HEK293 (cell line): ENCODE measurements at regions not wholly inside any gene's neighbourhood (a gene's known extent, or its start where the extent isn't known, plus 50 kb on each side); places are given as distances from the start of the nearest gene placed in this dataset.

Experiments used
- CTCF ChIA-PET: fragments of 350-600 bp; formaldehyde crosslinking; extraction: SDS; loops from one replicate; lab custom pipeline; 2021; ENCODE audit warnings: antibody characterized with exemption; lab: Yijun Ruan, JAX
- POLR2A ChIA-PET: fragments of 300-600 bp; formaldehyde crosslinking; extraction: SDS; loops from one replicate; lab custom pipeline; 2020; ENCODE audit warnings: antibody characterized with exemption, inconsistent platforms; lab: Yijun Ruan, JAX
- H3K27ac ChIP-seq: fragments of 200-500 bp; sonication (Bioruptor generic); 2 replicates; pipeline ENCODE4 v1.5.1; 2014; ENCODE audit warnings: low read depth, low read length, control low read depth, inconsistent platforms; ENCODE audit errors: extremely low read depth
- H3K36me3 ChIP-seq, 2 experiments: fragments of 200-500 bp in 1 of 2; sonication (Bioruptor generic) in 1 of 2; 1 replicate in 1 of 2; 2 replicates in 1 of 2; pipeline ENCODE4 v1.5.1; 2014 to 2017; ENCODE audit warnings: inconsistent platforms in 2 of 2, low read length in 2 of 2; ENCODE audit not compliant: control insufficient read depth in 2 of 2, insufficient read depth in 1 of 2
- H3K4me1 ChIP-seq: fragments of 200-500 bp; sonication (Bioruptor generic); 2 replicates; pipeline ENCODE4 v1.5.1; 2014; ENCODE audit warnings: mild to moderate bottlenecking, low read length, inconsistent platforms; ENCODE audit not compliant: control insufficient read depth, insufficient read depth
- H3K4me3 ChIP-seq: 2 replicates; pipeline ENCODE4 v1.5.1; 2011; ENCODE audit warnings: low read depth, mild to moderate bottlenecking, control low read depth, low read length, moderate library complexity
- H3K9me3 ChIP-seq: fragments of 200-500 bp; sonication (Bioruptor generic); 2 replicates; pipeline ENCODE4 v1.5.1; 2014; ENCODE audit warnings: low read depth, low read length, inconsistent platforms; ENCODE audit not compliant: control insufficient read depth, insufficient read depth
- KLF16 ChIP-seq: fragments of 450-650 bp; formaldehyde crosslinking; IDR thresholded peaks from 2 replicates; pipeline ENCODE4 v1.5.1; 2017; ENCODE audit warnings: missing biosample characterization, missing genetic modification characterization
- KLF17 ChIP-seq: fragments of 450-650 bp; formaldehyde crosslinking; IDR thresholded peaks from 2 replicates; pipeline ENCODE4 v1.5.1; 2016; ENCODE audit warnings: missing biosample characterization, missing genetic modification characterization
- TSHZ1 ChIP-seq: fragments of 450-650 bp; formaldehyde crosslinking; IDR thresholded peaks from 2 replicates; pipeline ENCODE4 v1.5.1; 2016; ENCODE audit warnings: missing biosample characterization, missing genetic modification characterization, borderline replicate concordance
- YY2 ChIP-seq: fragments of 450-650 bp; formaldehyde crosslinking; IDR thresholded peaks from 2 replicates; pipeline ENCODE4 v1.5.1; 2016; ENCODE audit warnings: missing biosample characterization, missing genetic modification characterization
- ZIC2 ChIP-seq: fragments of 450-650 bp; formaldehyde crosslinking; IDR thresholded peaks from 2 replicates; pipeline ENCODE4 v1.5.1; 2016; ENCODE audit warnings: missing biosample characterization, missing genetic modification characterization
- ZNF10 ChIP-seq: fragments of 450-650 bp; formaldehyde crosslinking; IDR thresholded peaks from 2 replicates; pipeline ENCODE4 v1.5.1; 2017; ENCODE audit warnings: missing biosample characterization, missing genetic modification characterization
- ZNF121 ChIP-seq: fragments of 450-650 bp; formaldehyde crosslinking; IDR thresholded peaks from 2 replicates; pipeline ENCODE4 v1.5.1; 2016; ENCODE audit warnings: missing biosample characterization, missing genetic modification characterization
- ZNF133 ChIP-seq: fragments of 450-650 bp; formaldehyde crosslinking; IDR thresholded peaks from 2 replicates; pipeline ENCODE4 v1.5.1; 2016; ENCODE audit warnings: missing biosample characterization, missing genetic modification characterization
- ZNF155 ChIP-seq: fragments of 450-650 bp; formaldehyde crosslinking; IDR thresholded peaks from 2 replicates; pipeline ENCODE4 v1.5.1; 2016; ENCODE audit warnings: missing biosample characterization, missing genetic modification characterization
- ZNF366 ChIP-seq: fragments of 450-650 bp; formaldehyde crosslinking; conservative IDR thresholded peaks from 2 replicates; pipeline ENCODE4 v1.5.1; 2016; ENCODE audit warnings: missing biosample characterization, missing genetic modification characterization
- ZNF561 ChIP-seq: fragments of 450-650 bp; IDR thresholded peaks from 2 replicates; pipeline ENCODE4 v1.5.1; 2018; ENCODE audit warnings: missing biosample characterization, missing genetic modification characterization, borderline replicate concordance
- ZNF747 ChIP-seq: fragments of 450-650 bp; formaldehyde crosslinking; IDR thresholded peaks from 2 replicates; pipeline ENCODE4 v1.5.1; 2016; ENCODE audit warnings: missing biosample characterization, missing genetic modification characterization
- TF ChIP-seq, protein P1 (sequence below): fragments of 450-650 bp; formaldehyde crosslinking; IDR thresholded peaks from 2 replicates; pipeline ENCODE4 v1.5.1; 2016; ENCODE audit warnings: missing biosample characterization, missing genetic modification characterization, borderline replicate concordance
- TF ChIP-seq, protein P2 (sequence below): fragments of 450-650 bp; formaldehyde crosslinking; IDR thresholded peaks from 2 replicates; pipeline ENCODE4 v1.5.1; 2016; ENCODE audit warnings: missing biosample characterization, missing genetic modification characterization
- TF ChIP-seq, protein P3 (sequence below): fragments of 450-650 bp; formaldehyde crosslinking; IDR thresholded peaks from 2 replicates; pipeline ENCODE4 v1.5.0; 2017; ENCODE audit warnings: missing biosample characterization, missing genetic modification characterization, borderline replicate concordance
- TF ChIP-seq, protein P4 (sequence below): fragments of 450-650 bp; formaldehyde crosslinking; IDR thresholded peaks from 2 replicates; pipeline ENCODE4 v1.5.1; 2016; ENCODE audit warnings: missing biosample characterization, missing genetic modification characterization

DNA sequence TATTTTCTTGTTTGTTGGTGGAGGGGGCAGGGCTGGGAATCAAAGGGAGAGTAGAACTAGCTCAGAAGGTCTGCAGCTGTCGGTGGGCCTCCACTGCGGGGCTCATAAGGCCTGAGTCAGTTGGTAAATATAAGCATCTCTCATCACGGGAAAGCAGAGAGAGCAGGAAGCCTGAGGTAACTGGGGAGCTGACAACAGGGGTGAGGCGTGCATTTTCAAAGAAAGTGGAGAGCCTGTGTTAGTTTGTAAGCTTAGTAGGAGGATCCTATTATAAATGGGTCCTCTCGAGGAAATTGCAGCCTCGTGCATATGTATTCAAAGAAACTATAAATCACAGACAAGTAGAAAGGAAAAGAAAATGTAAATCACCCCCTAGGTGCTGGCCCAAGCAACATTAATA is 221.0 kb upstream of the CDH13 start:
- H3K4me3 ChIP-seq = no peak overlapping the region
- no peak overlapping the region for H3K27ac ChIP-seq
- POLR2A ChIA-PET = no interaction called here
- no peak for TF ChIP-seq TSHZ1 (tag by site-specific recombination)
- no peak for TF ChIP-seq KLF16 (tag by site-specific recombination)
- no peak for TF ChIP-seq ZNF121 (tag by site-specific recombination)
- TF ChIP-seq ZNF10 (tag by site-specific recombination) = no peak
- TF ChIP-seq ZIC2 (tag by site-specific recombination) = no peak
- no peak for TF ChIP-seq ZNF366
- TF ChIP-seq ZNF133 (tag by site-specific recombination) = no peak
- no peak for TF ChIP-seq KLF17 (tag by site-specific recombination)
- no peak for TF ChIP-seq ZNF561 (tag by site-specific recombination)
- TF ChIP-seq, protein P1, sequence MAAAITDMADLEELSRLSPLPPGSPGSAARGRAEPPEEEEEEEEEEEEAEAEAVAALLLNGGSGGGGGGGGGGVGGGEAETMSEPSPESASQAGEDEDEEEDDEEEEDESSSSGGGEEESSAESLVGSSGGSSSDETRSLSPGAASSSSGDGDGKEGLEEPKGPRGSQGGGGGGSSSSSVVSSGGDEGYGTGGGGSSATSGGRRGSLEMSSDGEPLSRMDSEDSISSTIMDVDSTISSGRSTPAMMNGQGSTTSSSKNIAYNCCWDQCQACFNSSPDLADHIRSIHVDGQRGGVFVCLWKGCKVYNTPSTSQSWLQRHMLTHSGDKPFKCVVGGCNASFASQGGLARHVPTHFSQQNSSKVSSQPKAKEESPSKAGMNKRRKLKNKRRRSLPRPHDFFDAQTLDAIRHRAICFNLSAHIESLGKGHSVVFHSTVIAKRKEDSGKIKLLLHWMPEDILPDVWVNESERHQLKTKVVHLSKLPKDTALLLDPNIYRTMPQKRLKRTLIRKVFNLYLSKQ = no peak
- TF ChIP-seq, protein P2, sequence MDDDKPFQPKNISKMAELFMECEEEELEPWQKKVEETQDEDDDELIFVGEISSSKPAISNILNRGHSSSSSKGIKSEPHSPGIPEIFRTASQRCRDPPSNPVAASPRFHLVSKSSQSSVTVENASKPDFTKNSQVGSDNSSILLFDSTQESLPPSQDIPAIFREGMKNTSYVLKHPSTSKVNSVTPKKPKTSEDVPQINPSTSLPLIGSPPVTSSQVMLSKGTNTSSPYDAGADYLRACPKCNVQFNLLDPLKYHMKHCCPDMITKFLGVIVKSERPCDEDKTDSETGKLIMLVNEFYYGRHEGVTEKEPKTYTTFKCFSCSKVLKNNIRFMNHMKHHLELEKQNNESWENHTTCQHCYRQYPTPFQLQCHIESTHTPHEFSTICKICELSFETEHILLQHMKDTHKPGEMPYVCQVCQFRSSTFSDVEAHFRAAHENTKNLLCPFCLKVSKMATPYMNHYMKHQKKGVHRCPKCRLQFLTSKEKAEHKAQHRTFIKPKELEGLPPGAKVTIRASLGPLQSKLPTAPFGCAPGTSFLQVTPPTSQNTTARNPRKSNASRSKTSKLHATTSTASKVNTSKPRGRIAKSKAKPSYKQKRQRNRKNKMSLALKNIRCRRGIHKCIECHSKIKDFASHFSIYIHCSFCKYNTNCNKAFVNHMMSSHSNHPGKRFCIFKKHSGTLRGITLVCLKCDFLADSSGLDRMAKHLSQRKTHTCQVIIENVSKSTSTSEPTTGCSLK = no peak
- TF ChIP-seq, protein P3, sequence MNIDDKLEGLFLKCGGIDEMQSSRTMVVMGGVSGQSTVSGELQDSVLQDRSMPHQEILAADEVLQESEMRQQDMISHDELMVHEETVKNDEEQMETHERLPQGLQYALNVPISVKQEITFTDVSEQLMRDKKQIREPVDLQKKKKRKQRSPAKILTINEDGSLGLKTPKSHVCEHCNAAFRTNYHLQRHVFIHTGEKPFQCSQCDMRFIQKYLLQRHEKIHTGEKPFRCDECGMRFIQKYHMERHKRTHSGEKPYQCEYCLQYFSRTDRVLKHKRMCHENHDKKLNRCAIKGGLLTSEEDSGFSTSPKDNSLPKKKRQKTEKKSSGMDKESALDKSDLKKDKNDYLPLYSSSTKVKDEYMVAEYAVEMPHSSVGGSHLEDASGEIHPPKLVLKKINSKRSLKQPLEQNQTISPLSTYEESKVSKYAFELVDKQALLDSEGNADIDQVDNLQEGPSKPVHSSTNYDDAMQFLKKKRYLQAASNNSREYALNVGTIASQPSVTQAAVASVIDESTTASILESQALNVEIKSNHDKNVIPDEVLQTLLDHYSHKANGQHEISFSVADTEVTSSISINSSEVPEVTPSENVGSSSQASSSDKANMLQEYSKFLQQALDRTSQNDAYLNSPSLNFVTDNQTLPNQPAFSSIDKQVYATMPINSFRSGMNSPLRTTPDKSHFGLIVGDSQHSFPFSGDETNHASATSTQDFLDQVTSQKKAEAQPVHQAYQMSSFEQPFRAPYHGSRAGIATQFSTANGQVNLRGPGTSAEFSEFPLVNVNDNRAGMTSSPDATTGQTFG (tag by site-specific recombination) = no peak
- TF ChIP-seq ZNF155 (tag by site-specific recombination) = no peak
- TF ChIP-seq, protein P4, sequence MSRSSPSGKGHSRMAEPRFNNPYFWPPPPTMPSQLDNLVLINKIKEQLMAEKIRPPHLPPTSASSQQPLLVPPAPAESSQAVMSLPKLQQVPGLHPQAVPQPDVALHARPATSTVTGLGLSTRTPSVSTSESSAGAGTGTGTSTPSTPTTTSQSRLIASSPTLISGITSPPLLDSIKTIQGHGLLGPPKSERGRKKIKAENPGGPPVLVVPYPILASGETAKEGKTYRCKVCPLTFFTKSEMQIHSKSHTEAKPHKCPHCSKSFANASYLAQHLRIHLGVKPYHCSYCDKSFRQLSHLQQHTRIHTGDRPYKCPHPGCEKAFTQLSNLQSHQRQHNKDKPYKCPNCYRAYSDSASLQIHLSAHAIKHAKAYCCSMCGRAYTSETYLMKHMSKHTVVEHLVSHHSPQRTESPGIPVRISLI (tag by site-specific recombination) = no peak
- no peak for TF ChIP-seq ZNF747 (tag by site-specific recombination)
- TF ChIP-seq YY2 (tag by site-specific recombination) = no peak
- H3K36me3 ChIP-seq = no peaks in the 10 kb centered on the region
- H3K9me3 ChIP-seq = no peaks in the 10 kb centered on the region
- CTCF ChIA-PET = interaction anchor here (0.6 kb wide), 1 partner anchor 173 kb away, joined by 5 read pairs; no protein-coding TSS in a partner anchor
- no peaks in the 10 kb centered on the region for H3K4me1 ChIP-seq
